Tongue (tissue), 1 donor: ENCODE measurements at regions not wholly inside any gene's neighbourhood (a gene's known extent, or its start where the extent isn't known, plus 50 kb on each side); places are given as distances from the start of the nearest gene placed in this dataset.

ENCODE experiments used
- DNase-seq: peaks from one replicate; pipeline ENCODE4 v3.0.0-alpha.2; 2015

- DNase-seq = no peak
Measured at GRCh38 chr15:81774309-81774708, 271.5 kb downstream of the MEX3B start.

GRCh38 chr15:81768773-81769172 is 277.0 kb downstream of the MEX3B start:
- DNase-seq = no peak

DNA sequence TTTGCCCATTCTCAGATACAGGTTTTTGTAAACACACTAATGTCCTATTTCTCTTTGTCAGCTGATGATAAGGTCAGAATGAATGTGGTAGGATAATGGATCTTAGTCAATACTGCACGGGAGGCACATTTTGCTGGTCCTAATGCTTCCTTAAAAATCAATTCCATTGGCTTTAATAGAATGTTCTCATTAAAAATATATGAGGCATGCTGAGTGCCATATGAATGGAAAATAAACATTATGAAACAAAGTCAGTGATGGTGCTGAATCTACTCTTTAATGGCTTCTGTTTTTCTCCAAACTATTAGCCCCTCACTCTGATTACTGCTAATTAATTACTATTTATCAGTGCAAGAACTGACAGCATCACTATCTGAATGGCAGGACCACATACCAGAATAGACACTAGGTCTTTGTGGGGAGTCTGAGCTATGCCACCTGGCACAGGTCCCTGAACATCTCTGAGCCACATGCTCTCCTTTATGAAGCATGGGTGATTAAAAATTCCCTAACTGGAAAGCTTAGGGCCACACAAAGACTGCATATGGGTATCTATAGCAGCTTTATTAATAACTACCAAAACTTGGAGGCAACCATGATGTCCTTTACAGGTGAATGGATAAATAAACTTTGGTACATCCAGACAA is 278.9 kb downstream of the MEX3B start:
- no peak for DNase-seq

DNA sequence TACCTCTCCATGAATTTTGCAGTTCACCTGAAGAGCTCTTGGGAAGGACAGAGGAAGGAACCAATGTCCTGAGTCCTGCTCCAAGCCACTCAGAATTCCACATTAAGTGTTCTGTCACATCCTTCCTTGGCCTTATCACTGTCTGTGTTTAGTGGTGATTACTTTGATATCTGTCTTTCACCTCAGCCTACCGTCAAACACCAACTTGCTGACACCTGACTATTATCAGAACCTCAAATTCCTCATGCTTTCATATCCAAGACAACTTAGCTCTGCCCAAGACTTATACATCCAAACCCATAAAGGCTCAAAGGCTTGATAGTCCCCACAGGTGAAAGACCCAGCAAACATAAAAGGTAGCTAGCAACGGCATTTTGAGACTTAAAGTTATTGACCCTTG is 280.0 kb downstream of the MEX3B start:
- no peak for DNase-seq

- DNase-seq = no peak
Measured at GRCh38 chr15:81763304-81763703, 282.5 kb downstream of the MEX3B start.

GRCh38 chr15:81760686-81761085 is 285.1 kb downstream of the MEX3B start:
- no peak for DNase-seq

DNA sequence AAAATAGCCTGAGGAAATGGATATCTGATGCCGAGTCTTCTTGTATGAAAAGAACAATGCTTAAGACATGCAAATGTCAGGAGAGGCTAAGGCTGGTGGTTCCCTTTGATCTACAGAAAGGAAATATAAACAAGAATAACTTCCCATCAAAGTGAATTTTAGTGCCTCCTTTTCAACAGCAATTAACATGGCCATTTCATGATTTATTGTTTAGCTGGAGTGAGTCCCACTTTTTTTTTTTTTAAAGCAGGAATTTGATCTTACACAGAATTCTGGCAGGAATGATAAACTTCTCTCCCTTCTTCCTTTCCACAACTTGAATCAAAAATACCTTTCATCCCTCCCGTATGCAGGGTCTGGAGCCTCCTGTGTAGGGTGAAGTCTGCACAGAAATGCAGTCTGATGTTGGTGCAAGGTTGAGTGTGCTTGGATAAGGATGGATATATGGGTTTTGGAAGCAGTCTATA is 287.0 kb downstream of the MEX3B start:
- no peak for DNase-seq

DNA sequence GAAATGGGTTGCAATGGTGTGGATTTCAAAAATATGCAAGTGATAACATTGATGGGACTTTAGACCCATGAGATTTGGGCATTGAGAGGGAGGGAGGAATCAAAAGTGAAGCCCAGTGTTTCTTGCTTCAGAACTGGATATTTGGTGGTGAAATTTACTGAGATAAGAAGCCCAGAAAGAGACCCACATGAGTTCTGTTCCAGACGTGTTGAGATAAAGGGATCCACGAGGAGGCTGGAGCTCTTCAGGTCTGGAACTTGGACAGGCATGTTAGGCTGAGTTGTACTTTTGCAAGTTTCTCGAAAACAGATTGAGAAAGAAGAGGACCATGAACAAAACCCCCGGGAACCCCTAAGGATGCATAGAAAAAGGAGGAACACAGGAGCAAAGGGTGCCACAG is 290.2 kb downstream of the MEX3B start:
- no peak for DNase-seq

DNA sequence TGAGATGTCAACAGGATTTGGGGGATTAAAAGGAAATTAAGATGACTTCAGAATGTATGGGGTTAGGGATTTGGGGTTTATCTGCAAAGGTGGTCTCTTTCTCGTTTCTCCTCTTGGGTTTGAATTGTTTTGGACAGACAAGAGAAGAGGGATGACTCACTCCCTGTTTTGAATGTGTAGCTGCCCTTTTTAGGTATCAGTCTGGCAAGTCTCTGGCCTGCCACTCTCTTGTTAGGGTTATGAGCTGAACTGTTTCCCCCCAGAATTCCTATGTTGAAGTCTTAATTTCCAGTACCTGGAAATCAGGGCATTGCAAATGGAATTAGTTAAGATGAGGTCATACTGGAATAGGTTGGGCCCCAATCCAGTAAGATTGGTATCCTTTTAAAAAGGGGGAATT is 291.7 kb downstream of the MEX3B start:
- no peak for DNase-seq

DNA sequence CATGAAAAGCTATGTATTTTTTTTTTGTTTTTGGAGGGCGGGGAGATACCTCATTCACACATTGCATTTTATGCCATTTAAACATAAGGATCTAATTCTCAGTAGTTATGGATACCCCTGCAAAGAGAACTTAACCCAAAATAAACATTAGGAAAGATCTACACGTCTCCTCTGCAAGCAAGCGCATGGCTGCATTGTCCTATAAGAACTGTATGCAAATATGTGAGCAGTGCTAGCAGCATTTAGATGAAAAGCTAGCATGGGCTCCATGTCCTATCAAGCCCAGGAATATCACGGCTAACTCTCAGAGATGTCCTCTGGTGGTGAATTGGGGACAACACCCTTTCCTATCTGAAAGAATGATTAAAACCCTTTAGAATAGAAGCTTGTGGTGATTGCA is 292.8 kb downstream of the MEX3B start:
- no peak for DNase-seq

- peak; percentile 96 for DNase-seq
Measured at GRCh38 chr15:81752546-81752942, 293.3 kb downstream of the MEX3B start.

GRCh38 chr15:81751816-81752545 is 293.8 kb downstream of the MEX3B start:
- no peak for DNase-seq

DNA sequence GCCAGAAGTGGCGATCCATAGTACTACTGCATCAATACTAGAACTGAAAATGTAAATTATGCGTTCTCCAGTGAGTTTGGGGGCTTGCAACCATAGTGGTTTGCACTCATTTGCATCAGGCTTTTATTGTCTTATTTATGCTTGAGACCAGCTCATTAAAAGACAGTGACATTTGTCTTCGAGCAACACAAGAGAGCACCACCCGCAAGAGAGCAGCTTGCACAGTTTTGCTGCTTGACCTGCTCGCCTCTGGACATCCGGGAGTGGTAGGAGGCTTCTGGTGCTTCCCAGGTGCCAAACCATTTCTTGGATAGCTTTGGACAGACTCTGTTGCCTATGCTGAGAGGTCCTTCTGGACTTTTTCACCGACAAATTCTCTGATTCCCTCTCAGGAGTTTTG is 294.6 kb downstream of the MEX3B start:
- no peak for DNase-seq

GRCh38 chr15:81749716-81750375 is 296.0 kb downstream of the MEX3B start:
- DNase-seq = peak; percentile 57

DNA sequence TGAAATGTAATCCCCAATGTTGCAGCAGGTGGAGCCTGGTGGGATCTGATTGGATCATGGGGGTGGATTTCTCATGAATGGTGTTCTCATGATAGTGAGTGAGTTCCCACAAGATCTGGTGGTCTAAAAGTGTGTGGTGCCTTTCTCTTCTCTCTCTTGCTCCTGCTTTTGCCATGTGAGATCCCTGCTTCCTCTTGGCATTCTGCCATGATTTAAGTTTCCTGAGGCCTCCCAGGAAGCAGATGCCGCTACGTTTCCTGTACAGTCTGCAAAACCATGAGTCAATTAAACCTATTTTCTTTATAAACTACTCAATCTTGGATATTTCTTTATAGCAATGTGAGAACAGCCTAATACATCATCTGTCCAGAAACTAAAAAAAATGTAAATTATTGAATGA is 298.3 kb downstream of the MEX3B start:
- peak; percentile 12 for DNase-seq

GRCh38 chr15:81747026-81747425 is 298.8 kb downstream of the MEX3B start:
- no peak for DNase-seq

DNA sequence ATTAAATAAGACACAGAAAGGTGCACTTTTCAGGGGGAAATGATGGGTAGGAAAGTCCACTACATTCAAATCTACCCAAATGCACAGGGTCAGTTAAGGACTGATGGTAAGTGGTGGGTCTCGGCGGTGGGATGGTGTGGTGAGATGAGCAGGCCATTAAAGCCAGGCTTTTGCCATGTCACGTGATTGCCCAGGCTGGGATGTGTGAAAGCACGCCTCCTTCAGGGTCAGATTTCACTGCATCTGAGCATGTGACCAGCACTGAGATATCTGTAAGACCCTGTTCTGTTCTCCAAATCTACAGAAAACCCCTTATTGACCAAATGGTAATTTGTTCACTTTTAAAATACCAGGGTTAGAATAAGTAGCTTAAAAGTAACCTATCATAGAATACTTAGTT is 301.5 kb downstream of the MEX3B start:
- DNase-seq = no peak

DNA sequence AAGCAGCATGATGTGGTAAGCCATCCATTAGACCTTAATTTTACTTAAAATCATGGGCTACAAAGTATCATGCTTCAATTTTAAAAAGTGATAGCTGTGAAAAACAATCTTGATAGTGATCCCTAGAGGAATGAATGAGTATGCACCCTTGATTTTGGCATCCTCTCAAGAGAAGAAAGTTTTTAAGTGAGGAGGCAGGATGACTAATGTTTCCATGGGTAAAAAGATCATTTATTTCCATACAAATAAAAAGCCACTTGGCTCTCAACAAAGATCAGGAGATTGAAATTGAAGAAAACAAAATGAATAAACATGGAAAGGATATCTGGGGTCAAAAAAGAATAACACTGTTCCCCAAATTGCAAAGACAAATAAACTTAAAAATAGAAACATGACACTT is 305.4 kb downstream of the MEX3B start:
- DNase-seq = no peak

GRCh38 chr15:81729340-81729739 is 316.5 kb downstream of the MEX3B start:
- DNase-seq = no peak

- DNase-seq = peak; percentile 62
Measured at GRCh38 chr15:81728726-81729125, 317.1 kb downstream of the MEX3B start.

DNA sequence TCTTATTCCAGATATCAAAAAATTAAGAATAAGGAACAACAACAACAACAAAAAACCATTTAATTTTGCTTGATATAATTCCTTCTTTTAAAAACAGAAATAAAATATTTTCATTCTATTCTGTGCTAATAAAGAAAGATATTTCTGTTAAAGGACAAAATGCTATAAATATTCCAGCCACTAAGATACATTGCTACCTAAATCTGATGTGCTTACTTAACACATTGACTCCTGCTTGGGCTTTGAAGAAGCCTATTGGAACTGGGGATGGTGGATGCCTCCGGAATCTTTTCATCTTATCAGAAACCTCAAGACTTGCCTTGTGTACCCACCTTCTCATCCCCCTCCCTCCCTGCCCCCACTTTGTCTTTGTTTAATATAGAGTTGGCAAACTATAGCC is 320.2 kb downstream of the MEX3B start:
- no peak for DNase-seq

DNA sequence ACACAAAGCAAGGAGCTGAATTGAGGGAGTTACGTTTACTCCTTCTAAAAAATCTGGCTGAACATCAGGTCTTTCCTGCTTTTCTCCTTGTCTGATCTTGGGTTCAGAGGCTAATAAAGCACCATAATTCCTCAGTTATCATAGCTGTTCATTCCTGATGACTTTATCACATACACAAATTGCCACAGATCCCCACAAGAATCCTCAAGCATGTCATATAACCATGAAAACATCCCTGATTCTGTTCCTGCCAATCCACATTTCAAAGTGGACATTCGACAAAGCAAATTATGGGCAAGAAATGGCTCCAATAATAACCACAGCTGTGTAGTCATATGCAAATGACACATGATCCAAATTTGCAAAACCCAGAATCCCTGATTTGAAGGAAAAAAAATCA is 321.3 kb downstream of the MEX3B start:
- DNase-seq = no peak

- peak; percentile 95 for DNase-seq
Measured at GRCh38 chr15:81723701-81724100, 322.1 kb downstream of the MEX3B start.
